Right kidney (tissue), 1 donor: ENCODE measurements at regions not wholly inside any gene's neighbourhood (a gene's known extent, or its start where the extent isn't known, plus 50 kb on each side); places are given as distances from the start of the nearest gene placed in this dataset.
"Not testable (repeated sequence)": the region's sequence is repeated elsewhere in the genome, so short reads cannot be mapped to it uniquely, and the experiment has no call there.

Source experiments
- DNase-seq: peaks from one replicate; pipeline ENCODE4 v3.0.0-alpha.2; 2016

DNA sequence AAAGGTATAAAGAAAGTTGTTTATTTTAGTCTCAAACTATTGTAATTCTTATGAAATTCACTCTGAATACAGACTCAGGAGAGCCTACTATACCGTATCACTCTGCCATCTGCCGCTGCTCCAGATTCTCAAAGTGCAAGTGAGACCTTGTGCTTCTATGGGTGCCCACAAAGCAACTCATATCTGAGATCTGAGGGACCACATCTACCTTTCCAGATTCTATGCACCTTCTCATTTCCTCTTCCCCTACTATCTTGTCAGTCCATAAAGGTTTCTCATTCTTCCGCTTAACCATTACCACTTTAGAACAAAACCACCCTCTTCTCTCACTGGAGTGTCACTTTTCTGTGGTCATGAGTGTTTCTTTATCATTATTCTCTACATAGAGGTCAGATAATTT lies 1236.9 kb downstream of the DIAPH3 start:
- DNase-seq = no peak

GRCh38 chr13:58933475-58933874 lies 1230.3 kb downstream of the DIAPH3 start:
- DNase-seq = no peak

DNA sequence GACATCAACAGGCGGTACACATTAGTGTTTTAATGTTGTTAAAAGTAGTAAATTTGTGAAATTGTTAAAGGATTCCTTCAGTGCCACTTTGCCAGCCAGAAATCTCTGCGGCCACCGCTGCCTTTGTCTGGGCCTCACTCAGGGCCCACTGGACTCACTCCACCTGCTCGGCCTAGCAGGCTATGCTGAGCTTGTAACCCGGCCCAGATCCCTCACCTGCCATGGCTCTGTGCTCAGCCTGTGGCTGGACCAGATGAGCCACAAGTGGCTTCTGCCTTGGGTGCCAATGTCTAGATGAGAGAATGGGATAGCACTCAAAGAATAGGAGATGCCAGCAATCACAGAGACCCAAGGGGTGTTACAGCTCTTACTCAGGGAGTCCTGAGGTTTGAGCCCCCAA lies 1228.0 kb downstream of the DIAPH3 start:
- no peak for DNase-seq

- DNase-seq = no peak
These were observed 1217.5 kb downstream of the DIAPH3 start for GRCh38 chr13:58946274-58946673.

GRCh38 chr13:58949646-58950045 lies 1214.1 kb downstream of the DIAPH3 start:
- no peak for DNase-seq

- DNase-seq = no peak
These were observed 1212.8 kb downstream of the DIAPH3 start for GRCh38 chr13:58950911-58951310.

DNA sequence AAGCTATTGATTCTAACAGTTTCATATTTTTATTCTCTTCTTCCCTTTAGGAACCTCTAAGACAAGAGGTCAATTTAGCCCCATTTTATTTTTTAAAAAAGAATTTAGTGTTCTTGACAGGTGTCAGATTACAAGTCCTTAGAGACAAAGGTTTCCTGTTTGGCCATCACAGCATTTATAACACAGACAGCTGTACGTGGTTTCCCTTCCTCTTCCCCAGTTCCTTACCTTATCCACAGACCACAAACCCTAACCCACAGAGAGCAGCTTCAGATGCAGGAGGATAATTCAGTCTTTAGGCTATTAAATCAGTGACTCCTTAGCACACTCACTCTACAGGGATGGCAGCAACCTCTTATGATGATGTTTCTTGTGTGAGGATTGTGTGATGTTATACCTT lies 1210.1 kb downstream of the DIAPH3 start:
- no peak for DNase-seq

DNA sequence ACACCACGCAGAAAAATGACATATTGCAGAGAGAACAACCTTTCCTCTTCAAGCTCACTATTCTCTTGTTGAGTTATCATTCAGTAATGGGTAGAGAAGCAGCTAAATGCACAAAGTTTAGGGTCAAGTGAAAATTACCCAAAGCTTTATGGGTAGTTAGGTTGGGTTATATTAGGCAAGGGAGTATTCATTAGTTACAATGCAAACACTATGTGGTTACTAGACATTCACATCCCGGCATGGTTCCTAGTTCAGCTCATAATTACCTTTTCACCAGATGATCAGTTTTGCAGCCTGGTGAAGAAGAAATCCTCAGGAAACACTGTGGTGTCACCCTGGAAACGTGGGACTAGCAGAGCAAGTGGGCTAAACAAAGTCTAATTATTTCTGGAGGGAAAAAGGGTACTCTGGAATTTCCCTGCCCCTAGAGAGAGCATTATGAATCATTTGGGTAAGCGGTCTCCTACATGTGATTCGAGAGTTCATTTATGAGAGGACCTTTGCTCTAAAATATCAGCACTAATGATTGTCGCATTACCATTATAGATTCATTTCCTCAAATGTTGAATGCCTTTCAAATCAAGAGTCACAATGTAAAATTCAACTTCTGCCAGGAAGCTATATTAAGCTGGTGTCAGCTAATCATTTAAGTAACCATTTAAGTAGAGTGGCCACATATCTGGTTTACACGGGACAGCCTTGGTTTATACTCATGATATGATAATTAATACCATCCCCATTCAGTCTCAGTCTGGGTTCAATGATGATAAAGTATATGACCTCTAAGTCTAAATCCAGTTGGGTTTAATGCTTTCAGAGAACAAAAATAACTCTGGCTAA lies 1208.0 kb downstream of the DIAPH3 start:
- no peak for DNase-seq

DNA sequence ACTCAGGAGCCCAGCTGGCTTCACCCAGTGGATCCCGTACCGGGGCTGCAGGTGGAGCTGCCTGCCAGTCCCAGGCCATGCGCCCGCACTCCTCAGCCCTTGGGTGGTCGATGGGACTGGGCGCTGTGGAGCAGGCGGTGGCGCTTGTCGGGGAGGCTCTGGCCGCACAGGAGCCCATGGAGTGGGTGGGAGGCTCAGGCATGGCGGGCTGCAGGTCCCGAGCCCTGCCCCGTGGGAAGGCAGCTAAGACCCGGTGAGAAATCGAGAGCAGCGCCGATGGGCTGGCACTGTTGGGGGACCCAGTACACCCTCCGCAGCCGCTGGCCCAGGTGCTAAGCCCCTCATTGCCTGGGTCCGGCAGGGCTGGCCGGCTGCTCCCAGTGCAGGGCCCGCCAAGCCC lies 1205.6 kb downstream of the DIAPH3 start:
- not testable (repeated sequence) for DNase-seq

DNA sequence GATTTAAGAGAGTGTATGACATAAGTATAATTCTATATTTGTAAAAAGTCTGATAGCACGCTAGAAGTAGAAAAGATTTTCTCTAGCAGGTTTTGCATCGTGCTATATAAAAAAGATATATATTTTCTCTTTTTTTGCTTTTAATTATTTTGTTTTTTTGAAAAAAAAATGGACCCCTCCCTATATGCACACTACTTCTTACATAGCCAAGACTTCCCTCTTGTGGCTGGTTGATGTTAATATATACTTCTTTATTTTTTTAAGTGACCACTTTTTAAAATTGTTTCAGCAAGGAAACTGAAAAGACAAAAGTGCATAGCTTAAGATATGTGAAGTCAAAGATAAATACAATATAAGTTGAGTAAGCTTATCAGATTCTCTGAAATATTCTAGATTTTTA lies 1202.8 kb downstream of the DIAPH3 start:
- DNase-seq = no peak

- DNase-seq = no peak
These were observed 1200.4 kb downstream of the DIAPH3 start for GRCh38 chr13:58963321-58963720.

GRCh38 chr13:58964048-58964447 lies 1199.7 kb downstream of the DIAPH3 start:
- no peak for DNase-seq

DNA sequence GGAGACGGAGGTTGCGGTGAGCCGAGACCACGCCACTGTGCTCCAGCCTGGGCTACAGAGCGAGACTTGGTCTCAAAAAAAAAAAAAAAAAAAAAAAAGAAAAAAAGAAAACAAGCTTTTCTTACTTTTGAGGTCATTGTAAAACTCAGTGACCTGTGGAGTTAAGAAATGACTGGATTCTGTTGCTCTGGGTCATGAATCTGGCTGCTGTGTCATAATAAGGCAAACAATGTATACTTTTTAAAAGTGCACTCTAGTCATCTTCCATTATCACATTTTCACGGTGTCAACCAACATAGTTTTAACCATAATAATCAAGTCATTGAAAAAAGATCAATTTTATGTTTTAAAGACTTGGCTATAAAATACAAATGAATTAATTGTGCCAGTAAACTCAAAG lies 1186.6 kb downstream of the DIAPH3 start:
- no peak for DNase-seq

- DNase-seq = no peak
These were observed 1185.4 kb downstream of the DIAPH3 start for GRCh38 chr13:58978331-58978730.

DNA sequence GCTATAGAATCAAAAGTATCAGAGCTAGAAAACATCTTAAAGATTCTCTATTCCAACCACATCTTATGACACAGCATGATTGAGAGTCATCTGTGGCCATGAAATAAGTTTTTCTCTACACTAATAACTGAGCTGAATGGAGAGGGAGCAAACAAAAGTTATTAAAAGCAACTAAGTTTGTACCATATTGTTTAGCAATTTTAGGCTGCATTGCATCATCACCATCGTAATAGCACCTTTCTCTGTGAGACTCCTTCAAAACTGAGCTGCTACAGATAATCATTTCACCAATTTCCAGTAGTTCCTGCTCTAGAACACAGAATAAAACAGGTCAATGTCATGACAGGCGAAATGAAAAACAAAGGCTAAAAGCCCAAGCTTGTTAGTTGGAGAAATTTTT lies 1183.9 kb downstream of the DIAPH3 start:
- no peak for DNase-seq

- DNase-seq = no peak
These were observed 1177.9 kb downstream of the DIAPH3 start for GRCh38 chr13:58985845-58986244.

DNA sequence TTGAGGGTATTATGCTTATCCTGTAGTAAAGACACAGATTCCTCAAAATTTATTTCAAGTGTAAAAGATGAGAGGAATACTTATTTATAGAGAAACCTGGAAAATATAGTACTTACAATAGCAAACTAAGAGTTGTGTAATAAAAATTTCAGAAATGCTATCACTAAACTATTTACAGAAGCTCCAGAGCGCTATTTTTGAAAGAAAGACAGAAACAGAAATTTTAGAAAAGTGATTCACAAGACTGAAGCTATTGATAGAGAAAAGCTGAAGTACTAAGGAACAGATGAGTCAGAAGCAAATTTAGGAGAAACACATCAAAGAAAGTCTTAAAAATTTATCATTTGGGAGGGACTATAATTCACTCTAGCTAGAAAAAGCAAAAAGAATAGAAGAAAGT lies 1174.2 kb downstream of the DIAPH3 start:
- no peak for DNase-seq

DNA sequence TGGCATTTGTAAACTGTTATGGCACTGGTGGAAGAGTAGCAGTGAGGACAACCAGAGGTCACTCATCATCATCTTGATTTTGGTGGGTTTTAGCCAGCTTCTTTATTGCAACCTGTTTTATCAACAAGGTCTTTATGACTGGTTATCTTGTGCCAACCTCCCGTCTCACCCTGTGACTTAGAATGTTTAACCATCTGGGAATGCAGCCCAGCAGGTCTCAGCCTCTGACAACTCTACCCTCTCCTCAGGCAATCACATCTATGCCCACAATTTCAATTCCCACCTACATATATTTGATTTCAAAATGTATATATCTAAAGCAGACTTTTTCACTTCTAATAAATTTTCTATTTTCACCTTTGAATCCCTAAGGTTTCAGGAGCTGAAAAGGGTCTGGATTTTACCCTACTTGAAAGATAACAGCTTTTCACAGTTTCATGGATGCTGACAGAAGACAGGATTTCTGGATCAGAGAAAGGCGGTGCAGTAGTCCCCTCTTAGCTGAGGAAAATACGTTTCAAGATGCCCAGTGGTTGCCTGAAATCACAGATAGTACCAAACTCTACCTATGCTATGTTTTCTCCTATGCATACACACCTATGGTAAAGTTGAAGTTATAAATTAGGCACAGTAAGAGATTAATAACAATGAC lies 1171.8 kb downstream of the DIAPH3 start:
- no peak for DNase-seq

DNA sequence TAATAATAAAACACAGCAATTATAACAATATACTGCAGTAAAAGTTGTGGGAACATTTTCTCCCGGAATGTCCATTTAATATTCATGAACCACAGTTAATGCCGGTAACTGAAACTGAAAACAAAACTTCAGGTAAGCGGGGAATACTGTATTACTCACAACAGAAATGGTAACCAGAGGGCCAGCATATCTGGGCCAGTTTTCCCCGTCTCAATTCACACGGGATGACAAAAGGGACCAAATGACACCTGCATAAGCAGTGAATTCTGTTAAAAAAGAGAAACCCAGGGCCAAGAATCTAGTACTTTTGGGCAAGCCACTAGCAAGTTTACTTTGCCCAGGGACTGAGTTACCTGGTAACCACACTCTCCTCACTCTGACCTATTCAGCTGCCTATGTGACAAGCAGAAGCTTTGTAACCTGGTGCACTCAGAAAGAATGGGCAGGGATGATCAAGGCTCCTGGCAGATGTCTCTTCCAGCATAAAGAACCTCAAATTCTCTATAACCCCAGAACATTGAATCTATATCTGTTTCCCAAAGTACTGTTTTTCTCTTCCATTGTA lies 1171.2 kb downstream of the DIAPH3 start:
- no peak for DNase-seq

- DNase-seq = no peak
These were observed 1169.7 kb downstream of the DIAPH3 start for GRCh38 chr13:58994077-58994476.

DNA sequence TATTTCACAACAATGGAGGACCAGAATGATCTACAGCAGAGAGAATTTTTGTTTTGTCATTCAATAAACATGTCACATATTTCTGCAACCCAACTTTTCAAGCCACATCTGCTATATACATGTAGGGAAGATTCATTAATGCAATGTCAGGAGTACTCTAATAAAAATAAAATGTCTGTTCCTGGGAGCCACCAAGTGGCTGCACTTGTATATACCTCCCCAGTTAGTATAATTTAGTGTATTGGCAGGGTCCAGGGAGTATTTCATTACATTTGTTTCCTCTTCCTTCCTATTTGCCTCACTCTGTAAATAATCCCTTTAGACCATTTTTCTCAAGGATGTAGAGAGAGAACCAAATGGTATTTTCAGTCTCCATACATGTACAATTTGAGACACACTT lies 1169.0 kb downstream of the DIAPH3 start:
- DNase-seq = no peak

DNA sequence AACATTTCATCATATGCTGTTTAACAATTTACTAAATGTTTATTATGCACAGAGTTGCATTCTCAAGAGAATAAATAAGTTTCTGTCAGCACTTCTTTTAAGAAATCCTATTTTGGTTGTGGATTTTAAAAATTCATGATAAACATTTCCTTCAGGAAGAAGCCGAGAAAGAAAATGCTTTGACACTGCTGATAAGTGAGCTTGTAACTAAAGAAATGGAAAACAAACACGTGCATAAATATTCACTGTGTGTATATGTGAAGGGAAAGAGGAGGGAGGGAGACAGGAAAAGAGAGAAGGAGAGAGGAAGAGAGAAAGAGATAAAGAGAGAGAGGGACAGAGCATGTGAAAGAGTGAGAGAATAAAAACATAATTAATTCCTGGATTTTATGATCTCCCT lies 1165.0 kb downstream of the DIAPH3 start:
- DNase-seq = no peak

DNA sequence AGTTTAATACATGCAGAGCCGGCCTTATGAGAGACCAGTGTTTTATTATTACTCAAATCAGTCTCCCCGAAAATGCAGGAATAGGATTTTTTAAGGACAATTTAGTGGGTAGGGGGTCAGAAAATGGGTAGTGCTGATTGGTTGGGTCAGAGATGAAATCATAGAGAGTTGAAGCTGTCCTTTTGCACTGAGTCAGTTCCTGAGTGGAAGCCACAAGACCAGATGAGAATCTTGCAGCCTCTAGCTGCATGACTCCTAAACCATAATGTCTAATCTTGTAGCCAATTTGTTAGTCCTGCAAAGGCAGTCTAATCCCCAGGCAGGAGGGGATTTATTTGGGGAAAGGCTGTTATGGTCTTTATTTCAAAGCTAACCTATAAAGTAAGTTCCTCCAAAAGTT lies 1163.9 kb downstream of the DIAPH3 start:
- DNase-seq = no peak

- no peak for DNase-seq
These were observed 1163.0 kb downstream of the DIAPH3 start for GRCh38 chr13:59000770-59001169.
